ENCODE measurements at regions not wholly inside any gene's neighbourhood (a gene's known extent, or its start where the extent isn't known, plus 50 kb on each side); places are given as distances from the start of the nearest gene placed in this dataset.

DNA sequence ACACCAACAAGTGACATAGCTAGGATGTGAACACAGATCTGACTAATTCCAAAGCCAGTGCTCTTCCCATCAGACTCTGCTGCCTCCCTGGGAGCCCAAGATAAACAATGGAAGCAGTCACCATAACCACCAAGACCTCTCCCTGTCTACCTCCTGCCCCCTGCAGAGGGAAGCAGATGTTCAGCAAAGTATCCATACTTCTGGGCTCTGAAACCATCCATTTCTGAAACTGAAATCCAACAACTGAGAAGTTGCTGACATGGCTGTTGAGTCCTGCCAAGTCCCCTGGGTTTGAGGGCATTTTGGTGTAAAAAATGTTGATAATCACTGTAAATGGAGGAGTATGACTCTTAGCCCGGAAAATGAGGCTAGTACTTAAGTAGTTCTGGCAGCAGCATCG lies 102.1 kb downstream of the TYW3 start:
- no peak overlapping the region for H3K4me3 ChIP-seq (ENCODE audit: low read depth, low read length)
- TF ChIP-seq, protein P1, sequence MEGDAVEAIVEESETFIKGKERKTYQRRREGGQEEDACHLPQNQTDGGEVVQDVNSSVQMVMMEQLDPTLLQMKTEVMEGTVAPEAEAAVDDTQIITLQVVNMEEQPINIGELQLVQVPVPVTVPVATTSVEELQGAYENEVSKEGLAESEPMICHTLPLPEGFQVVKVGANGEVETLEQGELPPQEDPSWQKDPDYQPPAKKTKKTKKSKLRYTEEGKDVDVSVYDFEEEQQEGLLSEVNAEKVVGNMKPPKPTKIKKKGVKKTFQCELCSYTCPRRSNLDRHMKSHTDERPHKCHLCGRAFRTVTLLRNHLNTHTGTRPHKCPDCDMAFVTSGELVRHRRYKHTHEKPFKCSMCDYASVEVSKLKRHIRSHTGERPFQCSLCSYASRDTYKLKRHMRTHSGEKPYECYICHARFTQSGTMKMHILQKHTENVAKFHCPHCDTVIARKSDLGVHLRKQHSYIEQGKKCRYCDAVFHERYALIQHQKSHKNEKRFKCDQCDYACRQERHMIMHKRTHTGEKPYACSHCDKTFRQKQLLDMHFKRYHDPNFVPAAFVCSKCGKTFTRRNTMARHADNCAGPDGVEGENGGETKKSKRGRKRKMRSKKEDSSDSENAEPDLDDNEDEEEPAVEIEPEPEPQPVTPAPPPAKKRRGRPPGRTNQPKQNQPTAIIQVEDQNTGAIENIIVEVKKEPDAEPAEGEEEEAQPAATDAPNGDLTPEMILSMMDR (IDR thresholded peaks at IDR 0.05; ENCODE audit: control insufficient read depth, extremely low read depth, insufficient read depth) = no peak
- no peak for DNase-seq (ENCODE audit: low read depth)

DNA sequence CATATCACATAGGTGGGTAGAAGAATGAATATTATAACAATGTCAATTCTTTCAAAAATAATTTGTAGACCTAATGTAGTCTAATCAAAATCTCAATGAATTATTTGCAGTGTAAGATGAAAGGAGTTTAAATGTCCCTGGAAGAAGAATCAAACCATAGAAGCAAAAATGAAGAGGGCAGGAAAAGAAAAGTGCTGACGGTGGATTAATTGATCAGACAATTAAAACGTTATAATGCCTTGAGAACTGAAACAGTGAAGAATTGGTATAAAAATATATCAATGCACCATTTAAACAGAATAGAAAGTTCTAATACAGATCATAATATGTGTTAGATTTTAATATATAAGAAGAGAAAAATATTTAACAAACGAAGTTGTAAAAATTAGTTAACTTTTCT lies 109.8 kb downstream of the TYW3 start:
- DNase-seq (ENCODE audit: low read depth) = no peak
- no peak overlapping the region for H3K4me3 ChIP-seq (ENCODE audit: low read depth, low read length)
- TF ChIP-seq, protein P1 (IDR thresholded peaks at IDR 0.05; ENCODE audit: control insufficient read depth, extremely low read depth, insufficient read depth) = no peak

DNA sequence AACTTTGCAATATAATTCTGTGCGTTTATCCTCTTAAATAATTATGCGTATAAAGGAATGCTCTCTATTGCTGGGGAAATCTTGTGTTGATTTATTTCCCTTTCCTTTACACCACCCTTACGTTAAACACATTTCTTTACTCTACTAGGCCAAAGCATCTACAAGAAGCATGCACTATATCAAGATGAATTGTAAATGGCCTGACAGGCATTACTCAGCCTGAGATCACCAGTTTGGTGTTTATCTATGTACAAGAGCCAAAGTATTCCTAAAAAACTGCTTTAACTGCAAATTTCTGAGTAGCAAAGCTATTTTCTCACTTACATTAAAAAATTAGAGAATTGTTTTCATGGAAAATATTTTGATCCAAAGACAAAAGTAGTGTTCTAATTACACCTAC lies 114.8 kb downstream of the TYW3 start:
- DNase-seq (ENCODE audit: low read depth) = no peak
- no peak overlapping the region for H3K4me3 ChIP-seq (ENCODE audit: low read depth, low read length)
- TF ChIP-seq, protein P1 (IDR thresholded peaks at IDR 0.05; ENCODE audit: control insufficient read depth, extremely low read depth, insufficient read depth) = no peak

DNA sequence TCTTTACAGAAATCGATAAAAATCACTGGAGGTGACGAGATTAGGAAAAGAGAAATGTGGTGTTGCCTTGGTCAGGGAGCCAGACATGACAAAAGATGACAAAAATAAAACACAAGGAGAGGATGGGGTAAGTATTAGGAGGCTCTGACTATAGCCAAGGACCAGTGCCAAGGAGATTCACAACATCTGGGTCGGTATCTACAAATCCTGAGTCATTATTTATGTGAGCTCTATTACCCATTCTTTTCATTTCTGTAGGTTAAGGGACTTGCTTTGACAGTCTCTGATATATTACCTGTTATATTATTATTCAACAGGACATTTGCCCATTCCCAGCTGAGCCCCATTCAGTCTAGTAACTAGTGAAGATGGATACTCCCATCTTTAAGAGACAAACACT lies 120.8 kb downstream of the TYW3 start:
- no peak overlapping the region for H3K4me3 ChIP-seq (ENCODE audit: low read depth, low read length)
- no peak for DNase-seq (ENCODE audit: low read depth)
- TF ChIP-seq, protein P1 (IDR thresholded peaks at IDR 0.05; ENCODE audit: control insufficient read depth, extremely low read depth, insufficient read depth) = no peak

DNA sequence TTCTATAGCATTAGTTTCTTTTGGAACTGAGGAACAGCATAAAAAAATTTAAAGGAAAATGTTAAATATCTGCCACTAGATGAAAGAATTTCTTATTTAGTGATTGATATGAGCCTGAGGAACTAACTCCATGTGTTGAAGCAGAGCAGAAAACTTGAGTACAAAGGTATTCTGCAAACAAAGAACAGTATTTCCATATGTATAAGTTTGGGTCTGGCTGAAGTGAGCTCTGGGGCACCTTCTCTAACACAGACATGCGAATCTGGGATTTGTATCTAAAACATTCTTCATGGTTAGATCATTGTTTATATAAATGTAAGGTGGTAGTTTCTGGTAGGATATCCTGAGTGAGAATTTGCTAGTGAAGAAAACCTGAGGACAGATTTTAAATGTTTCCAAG lies 123.2 kb downstream of the TYW3 start:
- no peak overlapping the region for H3K4me3 ChIP-seq (ENCODE audit: low read depth, low read length)
- DNase-seq (ENCODE audit: low read depth) = no peak
- TF ChIP-seq, protein P1 (IDR thresholded peaks at IDR 0.05; ENCODE audit: control insufficient read depth, extremely low read depth, insufficient read depth) = no peak

DNA sequence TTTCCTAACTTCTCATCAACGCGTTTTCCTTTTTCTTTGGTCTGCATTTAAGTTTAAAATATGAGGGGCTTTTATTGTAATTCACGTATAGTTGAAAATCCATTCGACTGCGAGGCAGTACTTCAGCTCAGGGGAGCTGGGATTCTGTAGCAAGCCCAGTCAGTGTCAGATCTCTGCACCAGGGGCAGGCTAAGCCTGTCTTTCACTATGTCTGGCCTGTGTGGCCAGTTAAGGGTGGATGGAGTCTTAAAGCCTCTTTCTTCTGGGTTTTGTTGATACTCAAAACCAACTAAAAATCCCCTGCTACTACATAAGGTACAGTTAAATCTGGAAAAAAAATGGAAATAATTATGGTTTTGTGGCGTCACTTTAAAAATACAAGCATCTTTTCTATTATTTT lies 124.7 kb downstream of the TYW3 start:
- TF ChIP-seq, protein P1 (IDR thresholded peaks at IDR 0.05; ENCODE audit: control insufficient read depth, extremely low read depth, insufficient read depth) = no peak
- no peak for DNase-seq (ENCODE audit: low read depth)
- no peak overlapping the region for H3K4me3 ChIP-seq (ENCODE audit: low read depth, low read length)

DNA sequence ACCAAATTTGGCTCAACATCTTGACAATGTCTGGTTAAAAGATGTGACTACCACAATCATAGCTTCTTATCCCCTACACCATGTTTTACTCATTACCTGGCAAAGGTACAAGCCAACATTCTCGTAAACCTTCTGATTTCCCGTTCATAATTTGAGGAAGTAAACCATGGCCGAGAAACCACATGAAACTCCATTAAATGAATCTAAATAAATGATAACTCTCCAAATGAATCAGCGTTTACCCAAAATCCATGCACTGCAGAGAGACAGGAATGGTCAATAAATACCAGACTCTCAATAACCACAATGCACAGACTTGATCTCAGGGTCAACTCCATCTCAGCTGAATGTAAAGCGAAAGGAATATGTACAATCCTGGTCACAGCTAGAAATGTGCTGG lies 125.2 kb downstream of the TYW3 start:
- TF ChIP-seq, protein P1 (IDR thresholded peaks at IDR 0.05; ENCODE audit: control insufficient read depth, extremely low read depth, insufficient read depth) = no peak
- no peak for DNase-seq (ENCODE audit: low read depth)
- H3K4me3 ChIP-seq (ENCODE audit: low read depth, low read length) = no peak overlapping the region

Data from LNCaP clone FGC (cell line).